Thymus (tissue), 11 donors: ENCODE measurements at regions not wholly inside any gene's neighbourhood (a gene's known extent, or its start where the extent isn't known, plus 50 kb on each side); places are given as distances from the start of the nearest gene placed in this dataset.

Experiments
- DNase-seq, 9 donors: peaks; one replicate each; pipeline ENCODE4 v3.0.0-alpha.2; 2013; ENCODE audit warnings: low spot score in 9 of 9, low read depth in 6 of 9, missing footprints in 1 of 9
- H3K27ac ChIP-seq, 2 donors: one replicate each; pipeline ENCODE4 v1.5.1; 2013; ENCODE audit warnings: control low read depth in 1 of 2, low read depth in 1 of 2, low read length in 1 of 2, mild to moderate bottlenecking in 1 of 2, moderate library complexity in 1 of 2
- H3K27me3 ChIP-seq, 2 donors: one replicate each; pipeline ENCODE4 v1.5.1; 2013; ENCODE audit warnings: low read length in 1 of 2; ENCODE audit not compliant: control insufficient read depth in 2 of 2, insufficient read depth in 1 of 2
- H3K36me3 ChIP-seq, 2 donors: one replicate each; pipeline ENCODE4 v1.5.1; 2013; ENCODE audit warnings: low read length in 1 of 2, mild to moderate bottlenecking in 1 of 2, moderate library complexity in 1 of 2; ENCODE audit not compliant: control insufficient read depth in 2 of 2, insufficient read depth in 2 of 2
- H3K4me1 ChIP-seq, 2 donors: one replicate each; pipeline ENCODE4 v1.5.1; 2013; ENCODE audit warnings: low read length in 2 of 2; ENCODE audit not compliant: control insufficient read depth in 2 of 2, insufficient read depth in 2 of 2
- H3K4me3 ChIP-seq, 2 donors: one replicate each; pipeline ENCODE4 v1.5.1; 2013; ENCODE audit warnings: low read length in 2 of 2, control low read depth in 1 of 2, mild to moderate bottlenecking in 1 of 2
- H3K9me3 ChIP-seq, 2 donors: one replicate each; pipeline ENCODE4 v1.5.1; 2013; ENCODE audit warnings: low read length in 1 of 2, mild to moderate bottlenecking in 1 of 2; ENCODE audit not compliant: control insufficient read depth in 2 of 2, insufficient read depth in 1 of 2
- WGBS: extraction: QIAGEN DNeasy Blood & Tissue Kit; methylation state at CpG from one replicate; pipeline ENCODE4 v1.1.7; 2013; 5-methylcytosine and 5-hydroxymethylcytosine counted together
- donor health status: healthy.

DNA sequence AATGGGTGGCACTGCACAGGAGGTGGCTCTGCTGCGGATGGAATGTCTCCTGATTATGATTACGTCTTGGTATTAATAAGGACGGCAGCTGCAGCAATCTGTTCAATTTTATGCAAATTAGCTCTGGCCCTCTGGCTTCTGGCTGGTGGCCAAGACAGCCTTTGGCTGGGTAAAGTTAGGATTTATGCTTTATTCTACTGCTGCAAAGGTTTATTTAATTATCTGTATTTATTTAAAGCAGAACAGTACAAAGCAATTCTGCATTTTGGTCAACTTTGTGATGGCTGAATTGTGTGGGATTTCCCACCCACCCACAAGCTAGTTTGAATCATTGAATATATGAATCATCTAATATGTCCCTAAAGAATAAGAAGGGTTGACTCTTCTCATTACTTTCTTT is 745.6 kb upstream of the FAM241A start:
- Histone ChIP-seq H3K36me3 (no peaks in the 10 kb centered on the region), H3K4me3 (no peak overlapping the region), H3K27ac (no peak overlapping the region), H3K9me3 (no peaks in the 10 kb centered on the region), H3K4me1 (no peaks in the 10 kb centered on the region), H3K27me3 (no peaks in the 10 kb centered on the region)
- WGBS: 94% methylated on average over 3 of the region's 3 CpGs
- DNase-seq: no peak

DNA sequence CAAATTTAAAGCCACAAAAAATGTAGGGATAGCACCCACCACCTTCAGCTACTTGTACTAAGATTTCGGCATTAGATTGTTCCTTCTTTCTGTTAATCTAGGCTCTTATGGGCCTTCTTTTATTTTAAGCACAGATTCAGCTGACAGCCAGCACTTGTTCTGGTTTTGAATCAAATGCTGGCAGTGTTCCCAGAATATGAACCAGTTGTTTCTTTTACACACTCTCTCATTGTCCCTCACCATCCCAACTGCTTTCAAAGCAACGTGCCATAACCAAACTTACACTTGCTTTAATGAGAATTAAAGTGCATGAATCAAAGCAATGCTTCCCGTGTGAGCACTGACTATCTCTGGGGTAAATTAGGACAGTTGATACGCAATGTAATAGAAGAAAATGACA is 744.5 kb upstream of the FAM241A start:
- peak in 1 of 9 donors; percentile 14 for DNase-seq
- Histone ChIP-seq H3K27me3 (no peaks in the 10 kb centered on the region), H3K36me3 (no peaks in the 10 kb centered on the region), H3K9me3 (no peaks in the 10 kb centered on the region), H3K4me3 (no peak overlapping the region), H3K27ac (no peak overlapping the region), H3K4me1 (no peaks in the 10 kb centered on the region)
- WGBS: 82% methylated on average over 4 of the region's 4 CpGs

DNA sequence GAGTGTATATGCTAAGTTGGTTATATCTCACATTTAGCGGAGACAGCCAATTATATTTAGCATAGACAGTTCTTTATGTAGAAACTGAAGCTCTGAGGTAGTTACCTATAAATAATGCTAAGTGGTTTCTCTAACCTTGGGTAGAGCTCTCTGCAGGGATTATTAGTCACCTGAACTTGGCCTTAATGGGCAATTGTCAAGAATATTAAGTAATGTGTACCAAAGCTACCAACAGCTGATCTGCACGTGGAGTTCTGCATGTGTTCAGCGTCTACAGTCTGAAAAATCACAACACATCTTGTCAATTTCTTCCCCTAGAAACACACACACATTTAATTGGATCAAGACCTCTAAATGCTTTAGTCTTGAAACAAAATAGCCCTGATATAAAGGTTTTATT is 740.6 kb upstream of the FAM241A start:
- Histone ChIP-seq H3K27me3 (no peaks in the 10 kb centered on the region), H3K4me3 (no peak overlapping the region), H3K36me3 (no peaks in the 10 kb centered on the region), H3K9me3 (no peaks in the 10 kb centered on the region), H3K27ac (no peak overlapping the region), H3K4me1 (no peaks in the 10 kb centered on the region)
- 93% methylated on average over 3 of the region's 3 CpGs for WGBS
- no peak for DNase-seq

DNA sequence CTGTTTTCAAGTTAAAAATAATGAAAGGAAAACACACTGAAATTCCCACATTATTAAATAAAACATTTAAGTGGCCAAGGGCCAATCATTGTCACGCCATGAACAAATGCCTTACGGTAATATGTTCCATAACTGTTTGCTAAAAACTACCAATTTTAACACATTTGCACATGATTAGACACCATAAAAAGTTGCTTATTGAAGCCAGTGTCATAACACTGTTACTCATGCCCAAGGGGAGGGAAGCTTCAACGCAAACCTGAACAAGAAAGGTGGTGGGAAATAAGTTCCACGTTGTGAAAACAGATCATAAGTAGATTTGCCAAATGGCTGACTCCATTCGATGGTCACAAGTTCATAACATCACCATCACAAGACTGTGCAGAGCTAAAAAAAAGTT is 739.3 kb upstream of the FAM241A start:
- H3K4me3 ChIP-seq: no peak overlapping the region
- DNase-seq: no peak
- 81% methylated on average over 5 of the region's 5 CpGs for WGBS
- H3K27ac ChIP-seq: no peak overlapping the region
- no peaks in the 10 kb centered on the region for H3K27me3 ChIP-seq
- H3K9me3 ChIP-seq: no peaks in the 10 kb centered on the region
- no peaks in the 10 kb centered on the region for H3K4me1 ChIP-seq
- no peaks in the 10 kb centered on the region for H3K36me3 ChIP-seq

DNA sequence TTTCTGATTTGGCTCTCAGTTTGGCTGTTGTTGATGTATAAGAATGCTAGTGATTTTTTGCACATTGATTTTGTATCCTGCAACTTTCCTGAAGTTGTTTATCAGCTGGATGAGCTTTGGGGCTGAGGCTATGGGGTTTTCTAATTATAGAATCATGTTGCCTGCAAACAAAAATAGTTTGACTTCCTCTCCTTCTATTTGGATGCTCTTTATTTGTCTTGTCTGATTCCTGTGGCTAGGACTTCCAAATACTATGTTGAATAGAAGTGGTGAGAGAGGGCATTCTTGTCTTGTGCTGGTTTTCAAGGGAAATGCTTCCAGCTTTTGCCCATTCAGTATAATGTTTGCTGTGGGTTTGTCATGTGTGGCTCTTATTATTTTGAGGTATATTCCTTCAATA is 734.7 kb upstream of the FAM241A start:
- H3K4me1 ChIP-seq: no peaks in the 10 kb centered on the region
- H3K27me3 ChIP-seq: no peaks in the 10 kb centered on the region
- H3K36me3 ChIP-seq: no peaks in the 10 kb centered on the region
- no peak overlapping the region for H3K4me3 ChIP-seq
- peaks cover 0 to 11% of the 10 kb centered on the region in 2 donors for H3K9me3 ChIP-seq
- no peak for DNase-seq
- no peak overlapping the region for H3K27ac ChIP-seq

DNA sequence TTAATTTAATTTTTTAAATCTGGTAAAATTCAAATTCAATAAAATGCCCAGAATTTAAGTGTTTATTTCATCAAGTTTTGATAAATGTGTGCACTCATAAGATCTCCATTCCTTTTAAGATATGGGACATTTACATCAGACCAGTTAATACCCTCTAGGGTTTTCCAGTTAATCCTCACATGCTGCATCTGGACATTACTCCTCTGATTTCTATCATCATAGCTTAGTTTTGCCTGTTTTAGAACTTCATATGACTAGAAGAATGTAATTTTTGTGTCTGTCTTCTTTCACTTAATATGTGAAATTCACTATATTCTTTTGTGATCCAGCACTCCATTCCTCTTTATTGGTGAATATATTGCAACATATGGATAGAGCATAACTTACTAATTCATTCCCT is 727.7 kb upstream of the FAM241A start:
- H3K36me3 ChIP-seq: no peaks in the 10 kb centered on the region
- no peaks in the 10 kb centered on the region for H3K27me3 ChIP-seq
- H3K9me3 ChIP-seq: peaks cover 0 to 14% of the 10 kb centered on the region in 2 donors
- no peak overlapping the region for H3K27ac ChIP-seq
- H3K4me1 ChIP-seq: no peaks in the 10 kb centered on the region
- no peak for DNase-seq
- H3K4me3 ChIP-seq: no peak overlapping the region

DNA sequence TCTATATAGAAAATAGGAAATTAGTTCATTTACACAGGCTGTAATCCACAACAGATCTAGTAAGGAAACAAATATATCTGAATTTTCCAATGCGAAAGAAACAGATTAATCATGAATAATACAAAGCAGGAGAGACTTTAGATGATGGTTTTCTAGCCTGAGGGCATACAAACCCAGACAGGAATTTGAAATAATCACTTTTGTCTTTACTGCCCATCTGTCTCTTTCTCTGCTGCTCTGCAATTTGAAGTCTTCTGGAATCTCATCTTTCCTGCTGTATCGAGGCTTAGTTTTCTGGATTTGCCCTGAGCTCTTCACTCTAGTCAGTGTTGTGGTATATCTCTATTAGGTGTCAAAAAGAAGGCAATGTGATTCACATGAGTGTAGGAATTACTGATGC is 711.8 kb upstream of the FAM241A start:
- no peak overlapping the region for H3K4me3 ChIP-seq
- 81% methylated on average over 2 of the region's 2 CpGs for WGBS
- no peaks in the 10 kb centered on the region for H3K27me3 ChIP-seq
- H3K4me1 ChIP-seq: no peaks in the 10 kb centered on the region
- no peaks in the 10 kb centered on the region for H3K36me3 ChIP-seq
- no peaks in the 10 kb centered on the region for H3K9me3 ChIP-seq
- no peak for DNase-seq
- no peak overlapping the region for H3K27ac ChIP-seq

DNA sequence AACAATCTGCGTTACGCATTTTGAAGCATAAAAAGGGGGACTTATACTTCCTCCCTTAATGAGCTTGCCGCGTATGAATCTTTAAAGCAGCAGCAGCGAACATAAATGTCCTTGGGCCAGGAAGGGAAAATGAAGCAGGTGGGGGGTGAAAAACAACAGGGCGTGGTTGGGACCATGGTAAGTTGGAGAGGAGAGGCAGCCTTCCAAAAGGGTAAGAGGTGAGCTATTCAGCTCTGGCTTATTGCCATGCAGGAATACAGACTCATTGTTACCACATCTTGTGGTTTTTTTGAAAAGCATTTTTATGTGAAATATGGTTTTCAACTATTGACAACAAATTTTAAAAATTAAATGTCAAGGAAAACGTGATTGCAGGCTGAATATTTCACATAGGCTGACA is 710.7 kb upstream of the FAM241A start:
- DNase-seq: no peak
- Histone ChIP-seq H3K27ac (no peak overlapping the region), H3K4me3 (no peak overlapping the region), H3K9me3 (no peaks in the 10 kb centered on the region), H3K27me3 (no peaks in the 10 kb centered on the region), H3K4me1 (no peaks in the 10 kb centered on the region), H3K36me3 (no peaks in the 10 kb centered on the region)
- 77% methylated on average over 7 of the region's 7 CpGs for WGBS

DNA sequence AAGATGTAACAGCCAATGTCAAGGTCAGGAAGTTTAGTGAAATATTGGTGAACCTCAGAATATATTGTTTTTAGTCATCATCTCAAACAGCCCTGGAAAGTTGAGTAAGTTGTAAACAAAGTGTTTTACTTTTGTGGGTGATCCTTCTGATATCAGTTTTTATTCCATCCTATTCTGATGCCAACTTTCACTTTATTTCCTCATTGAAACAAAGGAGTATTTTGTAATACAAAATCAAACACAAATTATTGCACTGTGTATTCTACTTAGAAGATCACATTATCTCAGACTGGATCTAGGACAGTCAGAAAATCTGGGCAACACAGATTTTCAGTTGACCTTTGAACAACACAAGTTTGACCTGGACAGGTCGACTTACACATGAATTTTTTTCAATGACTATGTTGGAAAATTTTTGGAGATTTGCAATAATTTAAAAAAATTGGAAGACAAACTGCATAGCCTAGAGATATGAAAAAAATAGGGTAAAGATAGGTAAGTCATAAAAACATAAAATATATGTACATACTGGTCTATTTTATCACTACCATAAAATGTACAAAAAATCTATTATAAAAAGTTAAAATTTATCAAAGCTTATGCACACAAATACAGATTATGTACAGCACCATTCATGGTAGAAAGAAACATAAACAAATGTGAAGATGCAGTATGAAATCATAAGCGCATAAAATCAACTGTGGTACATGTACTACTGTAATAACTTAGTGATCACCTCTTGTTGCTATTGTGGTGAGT is 709.1 kb upstream of the FAM241A start:
- WGBS: 87% methylated on average over 2 of the region's 2 CpGs
- no peak overlapping the region for H3K4me3 ChIP-seq
- no peaks in the 10 kb centered on the region for H3K9me3 ChIP-seq
- H3K4me1 ChIP-seq: no peaks in the 10 kb centered on the region
- no peak overlapping the region for H3K27ac ChIP-seq
- H3K27me3 ChIP-seq: no peaks in the 10 kb centered on the region
- no peak for DNase-seq
- H3K36me3 ChIP-seq: no peaks in the 10 kb centered on the region

DNA sequence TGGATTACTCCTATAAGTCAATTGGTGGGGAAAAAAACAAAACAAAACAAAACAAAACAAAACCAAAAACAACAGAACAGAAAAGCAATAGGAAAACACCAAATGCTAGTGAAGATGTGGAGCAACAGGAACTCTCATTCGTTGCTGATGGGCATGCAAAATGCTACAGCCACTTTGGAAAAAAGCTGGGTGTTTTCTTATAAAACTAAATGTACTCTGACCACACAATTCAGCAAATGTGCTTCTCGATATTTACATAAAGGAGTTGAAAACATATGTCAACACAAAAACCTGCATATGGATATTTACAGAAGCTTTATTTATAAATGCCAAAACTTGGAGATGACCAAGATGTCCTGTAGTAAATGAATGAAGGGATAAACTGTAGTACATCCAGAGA is 703.6 kb upstream of the FAM241A start:
- H3K27me3 ChIP-seq: no peaks in the 10 kb centered on the region
- DNase-seq: no peak
- H3K36me3 ChIP-seq: no peaks in the 10 kb centered on the region
- no peaks in the 10 kb centered on the region for H3K4me1 ChIP-seq
- 80% methylated on average over 2 of the region's 2 CpGs for WGBS
- H3K9me3 ChIP-seq: no peaks in the 10 kb centered on the region
- H3K27ac ChIP-seq: no peak overlapping the region
- no peak overlapping the region for H3K4me3 ChIP-seq
